Astrocyte (in vitro differentiated cells and primary cell): ENCODE measurements at regions not wholly inside any gene's neighbourhood (a gene's known extent, or its start where the extent isn't known, plus 50 kb on each side); places are given as distances from the start of the nearest gene placed in this dataset.

Experiments
- DNase-seq: peaks from one replicate; pipeline ENCODE4 v3.0.0-alpha.2; 2010; ENCODE audit warnings: low read depth
- FAIRE-seq: peaks from 2 replicates; lab custom pipeline; 2011; peaks lifted over from hg19 to GRCh38; lab: Jason Lieb, UNC
- H2AFZ ChIP-seq: 2 replicates; pipeline ENCODE4 v1.6.0; 2012; ENCODE audit warnings: low read depth, low read length, inconsistent platforms
- H3K27ac ChIP-seq: 2 replicates; pipeline ENCODE4 v1.5.1; 2011; ENCODE audit warnings: low read depth, low read length, inconsistent platforms
- H3K27me3 ChIP-seq: 2 replicates; pipeline ENCODE4 v1.6.0; 2011; ENCODE audit warnings: low read length, inconsistent platforms; ENCODE audit not compliant: insufficient read depth
- H3K36me3 ChIP-seq: 2 replicates; pipeline ENCODE4 v1.5.1; 2011; ENCODE audit warnings: low read length, inconsistent platforms; ENCODE audit not compliant: insufficient read depth
- H3K4me1 ChIP-seq: 2 replicates; pipeline ENCODE4 v1.5.1; 2011; ENCODE audit warnings: low read length, inconsistent platforms; ENCODE audit not compliant: insufficient read depth
- H3K4me2 ChIP-seq: 2 replicates; pipeline ENCODE4 v1.6.0; 2012; ENCODE audit warnings: low read length, inconsistent platforms
- H3K4me3 ChIP-seq: 2 replicates; pipeline ENCODE4 v1.5.1; 2011; ENCODE audit warnings: low read depth, mild to moderate bottlenecking, low read length, inconsistent platforms; ENCODE audit not compliant: insufficient read depth
- H3K79me2 ChIP-seq: 2 replicates; pipeline ENCODE4 v1.6.0; 2012; ENCODE audit warnings: mild to moderate bottlenecking, low read length, inconsistent platforms; ENCODE audit not compliant: insufficient read depth
- H3K9ac ChIP-seq: 2 replicates; pipeline ENCODE4 v1.6.0; 2012; ENCODE audit warnings: mild to moderate bottlenecking, low read length, inconsistent platforms
- H3K9me3 ChIP-seq: 2 replicates; pipeline ENCODE4 v1.5.1; 2012; ENCODE audit warnings: low read depth, mild to moderate bottlenecking, low read length, inconsistent platforms; ENCODE audit not compliant: insufficient read depth
- H4K20me1 ChIP-seq: 2 replicates; pipeline ENCODE4 v1.6.0; 2012; ENCODE audit warnings: low read length, inconsistent platforms; ENCODE audit not compliant: insufficient read depth
- H3K27ac Mint-ChIP-seq: one replicate; pipeline ENCODE4 v1.8.0; 2021; ENCODE audit warnings: mild to moderate bottlenecking, mixed read lengths; ENCODE audit not compliant: unreplicated experiment
- H3K27me3 Mint-ChIP-seq: one replicate; pipeline ENCODE4 v1.8.0; 2021; ENCODE audit warnings: low read depth, mixed read lengths; ENCODE audit not compliant: unreplicated experiment
- H3K36me3 Mint-ChIP-seq: one replicate; pipeline ENCODE4 v1.8.0; 2021; ENCODE audit warnings: low read depth, mixed read lengths; ENCODE audit not compliant: unreplicated experiment
- H3K4me1 Mint-ChIP-seq: one replicate; pipeline ENCODE4 v1.8.0; 2021; ENCODE audit warnings: low read depth, mixed read lengths; ENCODE audit not compliant: unreplicated experiment
- H3K4me3 Mint-ChIP-seq: one replicate; pipeline ENCODE4 v1.8.0; 2021; ENCODE audit warnings: mild to moderate bottlenecking, moderate library complexity, mixed read lengths; ENCODE audit not compliant: unreplicated experiment
- H3K9me3 Mint-ChIP-seq: one replicate; pipeline ENCODE4 v1.8.0; 2021; ENCODE audit warnings: mild to moderate bottlenecking, mixed read lengths; ENCODE audit not compliant: unreplicated experiment
- EZH2 ChIP-seq: IDR thresholded peaks from 2 replicates; pipeline ENCODE4 v1.6.1; 2012; ENCODE audit warnings: mild to moderate bottlenecking, low read length, inconsistent platforms; ENCODE audit not compliant: insufficient read depth
- TF ChIP-seq, protein P1 (sequence below): IDR thresholded peaks from 2 replicates; pipeline ENCODE4 v1.5.1; 2011; ENCODE audit warnings: low read depth, mild to moderate bottlenecking, inconsistent platforms, low read length, moderate library complexity; ENCODE audit not compliant: insufficient read depth

DNA sequence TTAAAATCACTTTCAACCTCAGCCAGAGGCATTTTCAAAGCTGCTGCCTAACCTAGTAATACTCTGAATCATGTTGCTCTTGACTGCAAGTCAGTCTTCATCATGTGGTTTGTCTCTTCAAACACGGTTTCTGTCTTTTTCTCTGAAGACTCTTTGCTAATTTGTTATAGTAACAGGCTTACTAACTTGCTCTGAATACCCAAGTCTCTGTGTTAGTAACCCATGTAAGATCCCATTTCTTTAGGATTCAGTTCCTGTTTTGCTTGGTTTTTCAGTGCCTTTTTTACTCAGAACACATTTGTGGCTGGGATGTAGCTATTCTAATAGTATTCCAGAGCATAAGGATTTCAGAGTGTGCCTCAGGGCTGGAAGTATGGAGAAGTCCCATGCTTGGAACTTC, 1450.6 kb upstream of the IGFBP7 start:
- H3K4me3 Mint-ChIP-seq: no peak overlapping the region
- no peaks in the 10 kb centered on the region for H3K9me3 Mint-ChIP-seq
- Histone ChIP-seq H3K9me3 (no peaks in the 10 kb centered on the region), H2AFZ (no peak overlapping the region), H3K27me3 (no peaks in the 10 kb centered on the region), H3K4me2 (no peak overlapping the region), H3K4me3 (no peak overlapping the region), H3K27ac (no peak overlapping the region), H3K79me2 (no peaks in the 10 kb centered on the region), H4K20me1 (no peaks in the 10 kb centered on the region), H3K4me1 (no peaks in the 10 kb centered on the region), H3K9ac (no peak overlapping the region), H3K36me3 (no peaks in the 10 kb centered on the region)
- peaks cover 7% of the 10 kb centered on the region for H3K4me1 Mint-ChIP-seq
- no peak overlapping the region for H3K27ac Mint-ChIP-seq
- TF ChIP-seq, protein P1, sequence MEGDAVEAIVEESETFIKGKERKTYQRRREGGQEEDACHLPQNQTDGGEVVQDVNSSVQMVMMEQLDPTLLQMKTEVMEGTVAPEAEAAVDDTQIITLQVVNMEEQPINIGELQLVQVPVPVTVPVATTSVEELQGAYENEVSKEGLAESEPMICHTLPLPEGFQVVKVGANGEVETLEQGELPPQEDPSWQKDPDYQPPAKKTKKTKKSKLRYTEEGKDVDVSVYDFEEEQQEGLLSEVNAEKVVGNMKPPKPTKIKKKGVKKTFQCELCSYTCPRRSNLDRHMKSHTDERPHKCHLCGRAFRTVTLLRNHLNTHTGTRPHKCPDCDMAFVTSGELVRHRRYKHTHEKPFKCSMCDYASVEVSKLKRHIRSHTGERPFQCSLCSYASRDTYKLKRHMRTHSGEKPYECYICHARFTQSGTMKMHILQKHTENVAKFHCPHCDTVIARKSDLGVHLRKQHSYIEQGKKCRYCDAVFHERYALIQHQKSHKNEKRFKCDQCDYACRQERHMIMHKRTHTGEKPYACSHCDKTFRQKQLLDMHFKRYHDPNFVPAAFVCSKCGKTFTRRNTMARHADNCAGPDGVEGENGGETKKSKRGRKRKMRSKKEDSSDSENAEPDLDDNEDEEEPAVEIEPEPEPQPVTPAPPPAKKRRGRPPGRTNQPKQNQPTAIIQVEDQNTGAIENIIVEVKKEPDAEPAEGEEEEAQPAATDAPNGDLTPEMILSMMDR: no peak
- no peak for TF ChIP-seq EZH2
- DNase-seq: no peak
- no peak for FAIRE-seq
- no peaks in the 10 kb centered on the region for H3K27me3 Mint-ChIP-seq
- no peaks in the 10 kb centered on the region for H3K36me3 Mint-ChIP-seq

DNA sequence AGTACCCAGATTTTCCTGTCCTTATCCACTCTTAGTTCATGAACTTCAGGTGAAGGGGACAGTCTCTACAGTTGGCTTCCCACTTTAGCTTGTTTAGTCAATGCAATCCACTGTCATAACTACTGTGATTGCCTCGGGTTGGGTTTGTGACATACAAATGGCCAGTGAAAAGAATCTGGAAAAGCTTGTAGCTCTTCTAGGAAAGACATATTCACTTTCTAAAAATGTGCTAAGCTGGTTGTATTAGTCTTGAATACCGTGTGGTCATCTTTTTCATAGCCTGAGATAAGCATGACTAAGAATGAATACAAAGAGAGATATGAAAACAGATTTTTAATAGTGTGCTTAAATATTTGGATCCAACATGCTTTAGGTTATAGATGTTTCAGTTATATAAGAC, 1443.5 kb upstream of the IGFBP7 start:
- Histone ChIP-seq H3K27ac (no peak overlapping the region), H3K79me2 (no peaks in the 10 kb centered on the region), H3K9ac (no peak overlapping the region), H3K36me3 (no peaks in the 10 kb centered on the region), H2AFZ (no peak overlapping the region), H3K9me3 (no peaks in the 10 kb centered on the region), H3K4me2 (no peak overlapping the region), H3K4me3 (no peak overlapping the region), H3K27me3 (no peaks in the 10 kb centered on the region), H4K20me1 (no peaks in the 10 kb centered on the region), H3K4me1 (no peaks in the 10 kb centered on the region)
- Mint-ChIP-seq H3K4me3 (no peak overlapping the region), H3K27me3 (no peaks in the 10 kb centered on the region), H3K27ac (no peak overlapping the region), H3K9me3 (no peaks in the 10 kb centered on the region), H3K36me3 (no peaks in the 10 kb centered on the region), H3K4me1 (peaks cover 5% of the 10 kb centered on the region)
- FAIRE-seq (no peak), DNase-seq (no peak)
- TF ChIP-seq, protein P1: no peak
- TF ChIP-seq EZH2: no peak

DNA sequence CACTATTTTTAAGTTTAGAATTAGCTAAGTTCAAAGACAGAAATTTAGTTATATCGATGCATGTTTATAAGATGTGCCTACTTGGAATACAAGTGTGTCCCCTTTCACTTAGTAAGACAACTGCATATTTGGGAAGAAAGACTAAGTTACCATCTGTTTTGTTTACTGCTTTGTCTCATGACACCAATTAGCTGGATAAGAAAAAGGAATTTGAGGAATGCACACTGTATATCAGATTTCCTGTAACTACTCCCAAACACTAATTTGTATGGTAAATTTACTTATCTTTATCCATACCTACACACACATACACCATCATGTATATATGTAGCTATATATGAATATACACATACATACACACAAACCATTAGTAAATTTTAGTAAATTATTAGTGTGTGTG, 1442.8 kb upstream of the IGFBP7 start:
- Mint-ChIP-seq H3K9me3 (no peaks in the 10 kb centered on the region), H3K36me3 (no peaks in the 10 kb centered on the region), H3K4me3 (no peak overlapping the region), H3K4me1 (peaks cover 5% of the 10 kb centered on the region), H3K27me3 (no peaks in the 10 kb centered on the region), H3K27ac (no peak overlapping the region)
- DNase-seq: no peak
- no peak overlapping the region for H3K9ac ChIP-seq
- TF ChIP-seq, protein P1: no peak
- TF ChIP-seq EZH2: no peak
- H3K4me1 ChIP-seq: no peaks in the 10 kb centered on the region
- no peaks in the 10 kb centered on the region for H3K36me3 ChIP-seq
- no peak overlapping the region for H3K27ac ChIP-seq
- H3K4me3 ChIP-seq: no peak overlapping the region
- no peak overlapping the region for H2AFZ ChIP-seq
- H3K9me3 ChIP-seq: no peaks in the 10 kb centered on the region
- H3K79me2 ChIP-seq: no peaks in the 10 kb centered on the region
- no peaks in the 10 kb centered on the region for H4K20me1 ChIP-seq
- H3K27me3 ChIP-seq: no peaks in the 10 kb centered on the region
- no peak for FAIRE-seq
- H3K4me2 ChIP-seq: no peak overlapping the region
